Mesodermal cell (in vitro differentiated cells): ENCODE measurements at regions not wholly inside any gene's neighbourhood (a gene's known extent, or its start where the extent isn't known, plus 50 kb on each side); places are given as distances from the start of the nearest gene placed in this dataset.

ENCODE experiments used
- H3K27ac ChIP-seq: 2 replicates; pipeline ENCODE4 v1.7.0; 2013; ENCODE audit warnings: mild to moderate bottlenecking, low read depth, low read length, moderate library complexity; ENCODE audit not compliant: severe bottlenecking
- H3K36me3 ChIP-seq: 2 replicates; pipeline ENCODE4 v1.7.1; 2013; ENCODE audit warnings: mild to moderate bottlenecking, low read length, moderate library complexity; ENCODE audit not compliant: control insufficient read depth, insufficient read depth
- H3K4me1 ChIP-seq: one replicate; pipeline ENCODE4 v1.7.1; 2013; ENCODE audit warnings: mild to moderate bottlenecking, low read length; ENCODE audit not compliant: insufficient read depth, control insufficient read depth, poor library complexity, severe bottlenecking
- H3K4me3 ChIP-seq: 2 replicates; pipeline ENCODE4 v1.7.0; 2013; ENCODE audit warnings: low read length, control low read depth, mild to moderate bottlenecking; ENCODE audit not compliant: insufficient read depth, poor library complexity, severe bottlenecking; ENCODE audit errors: extremely low read depth
- H3K9me3 ChIP-seq: 2 replicates; pipeline ENCODE4 v1.7.1; 2013; ENCODE audit warnings: mild to moderate bottlenecking, low read length, moderate library complexity; ENCODE audit not compliant: control insufficient read depth
- WGBS, 2 experiments: methylation state at CpG; one replicate each; pipeline ENCODE4 v1.1.5; 2013; ENCODE audit warnings: missing lambda C conversion rate in 2 of 2; ENCODE audit not compliant: insufficient coverage in 2 of 2; 5-methylcytosine and 5-hydroxymethylcytosine counted together

GRCh38 chr2:150903055-150903454 lies 358.6 kb downstream of the RBM43 start:
- Histone ChIP-seq H3K36me3 (no peaks in the 10 kb centered on the region), H3K4me3 (no peak overlapping the region), H3K27ac (no peak overlapping the region), H3K4me1 (no peaks in the 10 kb centered on the region), H3K9me3 (no peaks in the 10 kb centered on the region)
- 71% methylated on average over 1 of the region's 1 CpG; no CpG with 5 or more reads in 1 of the 2 experiments for WGBS, 2 experiments

GRCh38 chr2:150900913-150901312 lies 360.8 kb downstream of the RBM43 start:
- H3K4me3 ChIP-seq: no peak overlapping the region
- no peaks in the 10 kb centered on the region for H3K9me3 ChIP-seq
- H3K4me1 ChIP-seq: no peaks in the 10 kb centered on the region
- no peaks in the 10 kb centered on the region for H3K36me3 ChIP-seq
- WGBS, 2 experiments: no CpG with 5 or more reads among the region's 1 CpG
- H3K27ac ChIP-seq: no peak overlapping the region

- no CpG with 5 or more reads among the region's 1 CpG for WGBS, 2 experiments
- no peaks in the 10 kb centered on the region for H3K4me1 ChIP-seq
Observed at GRCh38 chr2:150895968-150896367, 365.7 kb downstream of the RBM43 start.

GRCh38 chr2:150889141-150889540 lies 372.5 kb downstream of the RBM43 start:
- WGBS, 2 experiments: 100% methylated on average over 1 of the region's 2 CpGs
- H3K27ac ChIP-seq: no peak overlapping the region
- no peaks in the 10 kb centered on the region for H3K9me3 ChIP-seq
- H3K4me1 ChIP-seq: no peaks in the 10 kb centered on the region
- H3K4me3 ChIP-seq: no peak overlapping the region
- H3K36me3 ChIP-seq: no peaks in the 10 kb centered on the region

More at GRCh38 chr2:150895968-150896367, 365.7 kb downstream of the RBM43 start:
- Histone ChIP-seq H3K27ac (no peak overlapping the region), H3K4me3 (no peak overlapping the region), H3K36me3 (no peaks in the 10 kb centered on the region), H3K9me3 (no peaks in the 10 kb centered on the region)

- no peak overlapping the region for H3K27ac ChIP-seq
- H3K4me1 ChIP-seq: no peaks in the 10 kb centered on the region
- no peaks in the 10 kb centered on the region for H3K9me3 ChIP-seq
- no peak overlapping the region for H3K4me3 ChIP-seq
- H3K36me3 ChIP-seq: no peaks in the 10 kb centered on the region
Observed at GRCh38 chr2:150888337-150888736, 373.3 kb downstream of the RBM43 start.

- Histone ChIP-seq H3K4me3 (no peak overlapping the region), H3K36me3 (no peaks in the 10 kb centered on the region), H3K4me1 (no peaks in the 10 kb centered on the region), H3K9me3 (no peaks in the 10 kb centered on the region), H3K27ac (no peak overlapping the region)
- WGBS, 2 experiments: 80% methylated on average over 1 of the region's 3 CpGs; no CpG with 5 or more reads in 1 of the 2 experiments
Observed at GRCh38 chr2:150887926-150888325, 373.7 kb downstream of the RBM43 start.

GRCh38 chr2:150885774-150886386 lies 375.8 kb downstream of the RBM43 start:
- Histone ChIP-seq H3K27ac (no peak overlapping the region), H3K4me3 (no peak overlapping the region), H3K9me3 (no peaks in the 10 kb centered on the region), H3K36me3 (no peaks in the 10 kb centered on the region), H3K4me1 (no peaks in the 10 kb centered on the region)
- WGBS, 2 experiments: 83 to 100% methylated on average over 1 to 3 of the region's 3 CpGs

- Histone ChIP-seq H3K27ac (no peak overlapping the region), H3K4me3 (no peak overlapping the region), H3K9me3 (no peaks in the 10 kb centered on the region), H3K36me3 (no peaks in the 10 kb centered on the region), H3K4me1 (no peaks in the 10 kb centered on the region)
- WGBS, 2 experiments: no CpG with 5 or more reads among the region's 1 CpG
Observed at GRCh38 chr2:150885236-150885635, 376.4 kb downstream of the RBM43 start.

- Histone ChIP-seq H3K4me1 (no peaks in the 10 kb centered on the region), H3K36me3 (no peaks in the 10 kb centered on the region), H3K4me3 (no peak overlapping the region), H3K9me3 (no peaks in the 10 kb centered on the region), H3K27ac (no peak overlapping the region)
Observed at GRCh38 chr2:150883613-150883895, 378.1 kb downstream of the RBM43 start.

GRCh38 chr2:150882751-150883612 lies 378.7 kb downstream of the RBM43 start:
- no peak overlapping the region for H3K27ac ChIP-seq
- WGBS, 2 experiments: 67 to 68% methylated on average over 4 of the region's 7 CpGs
- H3K4me3 ChIP-seq: no peak overlapping the region
- no peaks in the 10 kb centered on the region for H3K36me3 ChIP-seq
- no peaks in the 10 kb centered on the region for H3K9me3 ChIP-seq
- H3K4me1 ChIP-seq: no peaks in the 10 kb centered on the region

- Histone ChIP-seq H3K4me1 (no peaks in the 10 kb centered on the region), H3K4me3 (no peak overlapping the region), H3K27ac (no peak overlapping the region), H3K36me3 (no peaks in the 10 kb centered on the region), H3K9me3 (no peaks in the 10 kb centered on the region)
- WGBS, 2 experiments: 91 to 100% methylated on average over 1 of the region's 2 CpGs
Observed at GRCh38 chr2:150880986-150881385, 380.7 kb downstream of the RBM43 start.
